Panc1 (cell line): ENCODE measurements at regions not wholly inside any gene's neighbourhood (a gene's known extent, or its start where the extent isn't known, plus 50 kb on each side); places are given as distances from the start of the nearest gene placed in this dataset.

Source experiments
- ATAC-seq: fragments of 200-7000 bp; cut with Tn5 transposase; 2 replicates; pipeline ENCODE4 v1.9.1; 2020; ENCODE audit warnings: mild to moderate bottlenecking, moderate library complexity
- BruUV-seq: library from RNA; stranded (reverse); fragments of 400-500 nt; replicated peaks from 2 replicates; lab custom pipeline; 2021; lab: Mats Ljungman, UMichigan
- CTCF ChIA-PET: fragments of 300-600 bp; sonication (Branson Sonifier 250); formaldehyde crosslinking; loops from one replicate; lab custom pipeline; 2022; ENCODE audit warnings: antibody characterized with exemption; lab: Charles Lee
- POLR2A ChIA-PET: fragments of 300-600 bp; sonication (Branson Sonifier 250); formaldehyde crosslinking; loops from one replicate; lab custom pipeline; 2022; ENCODE audit warnings: antibody characterized with exemption; lab: Charles Lee
- DNase-seq: peaks from one replicate; pipeline ENCODE4 v3.0.0-alpha.2; 2010; ENCODE audit warnings: low read depth, low spot score
- H3K27ac ChIP-seq: 2 replicates; pipeline ENCODE4 v1.5.1; 2011; ENCODE audit warnings: mild to moderate bottlenecking, low read length, inconsistent platforms
- H3K27me3 ChIP-seq: fragments of 200-500 bp; sonication (Bioruptor generic); 2 replicates; pipeline ENCODE4 v1.6.0; 2014; ENCODE audit warnings: low read length, inconsistent platforms; ENCODE audit not compliant: control insufficient read depth, insufficient read depth
- H3K36me3 ChIP-seq: fragments of 200-500 bp; sonication (Bioruptor generic); 2 replicates; pipeline ENCODE4 v1.5.1; 2014; ENCODE audit warnings: inconsistent platforms, mild to moderate bottlenecking, low read length, moderate library complexity; ENCODE audit not compliant: control insufficient read depth, insufficient read depth
- H3K4me1 ChIP-seq: 2 replicates; pipeline ENCODE4 v1.5.1; 2011; ENCODE audit warnings: inconsistent platforms, mild to moderate bottlenecking, low read length, moderate library complexity; ENCODE audit not compliant: control insufficient read depth, insufficient read depth
- H3K4me3 ChIP-seq, 2 experiments: 2 replicates each; pipeline ENCODE4 v1.5.1; 2011 to 2012; ENCODE audit warnings: low read depth in 2 of 2, low read length in 2 of 2, mild to moderate bottlenecking in 2 of 2, inconsistent platforms in 1 of 2, moderate library complexity in 1 of 2
- H3K9me3 ChIP-seq: fragments of 200-500 bp; sonication (Bioruptor generic); 2 replicates; pipeline ENCODE4 v1.5.1; 2014; ENCODE audit warnings: low read depth, mild to moderate bottlenecking, inconsistent platforms, low read length, moderate library complexity; ENCODE audit not compliant: control insufficient read depth, insufficient read depth
- POLR2AphosphoS5 ChIP-seq: IDR thresholded peaks from 2 replicates; pipeline ENCODE4 v1.6.1; 2012; ENCODE audit warnings: mild to moderate bottlenecking, low read depth, low read length, moderate library complexity
- SIN3A ChIP-seq: IDR thresholded peaks from 2 replicates; pipeline ENCODE4 v1.6.1; 2012; ENCODE audit warnings: low read depth, mild to moderate bottlenecking, low read length, moderate library complexity, borderline replicate concordance; ENCODE audit not compliant: insufficient read depth
- TCF7L2 ChIP-seq: IDR thresholded peaks from 2 replicates; pipeline ENCODE4 v1.6.1; 2011; ENCODE audit warnings: mild to moderate bottlenecking, low read depth, low read length, inconsistent platforms
- in situ Hi-C: cut with HindIII; loops from 2 replicates; pipeline ENCODE4 v1.10.0; 2016; ENCODE audit warnings: low sequenced_read_pairs, low pct_unique_long_range_greater_than_20kb
- intact Hi-C: fragments of 100-400 bp; cut with micrococcal nuclease; formaldehyde crosslinking; loops from one replicate; pipeline ENCODE4 v1.10.0; 2022; ENCODE audit not compliant: unreplicated experiment
- TF ChIP-seq, protein P1 (sequence below), 2 experiments: IDR thresholded peaks; 2 replicates each; pipeline ENCODE4 v1.6.1; 2011 to 2012; ENCODE audit warnings: low read depth in 2 of 2, control low read depth in 1 of 2, low read length in 1 of 2, mild to moderate bottlenecking in 1 of 2, moderate library complexity in 1 of 2; ENCODE audit not compliant: insufficient read depth in 1 of 2
- TF ChIP-seq, protein P2 (sequence below): fragments of 450-650 bp; IDR thresholded peaks from 2 replicates; pipeline ENCODE4 v1.5.1; 2017; ENCODE audit warnings: mild to moderate bottlenecking

DNA sequence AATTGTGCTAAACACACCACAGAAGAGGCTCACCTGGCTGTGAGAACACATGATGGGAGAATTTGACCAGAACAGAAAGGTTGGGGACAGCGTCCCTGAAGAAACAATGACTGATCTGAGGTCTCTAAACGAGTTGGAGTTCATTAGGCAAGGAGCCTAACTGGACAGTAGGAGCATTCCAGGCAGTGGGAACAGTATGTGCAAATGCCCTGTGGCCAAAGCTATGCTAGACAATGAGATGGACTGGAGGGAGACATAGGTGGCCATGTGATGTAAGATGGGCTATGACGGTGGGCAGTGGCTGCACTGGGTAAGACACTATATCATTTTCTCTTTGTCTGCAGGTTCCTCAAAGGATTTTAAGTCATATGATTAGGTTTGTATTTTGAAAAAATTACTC lies 95.1 kb upstream of the ARAP3 start:
- Histone ChIP-seq H3K9me3 (no peaks in the 10 kb centered on the region), H3K4me3 (no peak overlapping the region), H3K27me3 (no peaks in the 10 kb centered on the region; the same call in 1 of the 2 replicates), H3K36me3 (no peaks in the 10 kb centered on the region), H3K4me1 (no peaks in the 10 kb centered on the region), H3K27ac (no peak overlapping the region)
- intact Hi-C loops = no loop called here
- ATAC-seq = no peak
- TF ChIP-seq, protein P1, sequence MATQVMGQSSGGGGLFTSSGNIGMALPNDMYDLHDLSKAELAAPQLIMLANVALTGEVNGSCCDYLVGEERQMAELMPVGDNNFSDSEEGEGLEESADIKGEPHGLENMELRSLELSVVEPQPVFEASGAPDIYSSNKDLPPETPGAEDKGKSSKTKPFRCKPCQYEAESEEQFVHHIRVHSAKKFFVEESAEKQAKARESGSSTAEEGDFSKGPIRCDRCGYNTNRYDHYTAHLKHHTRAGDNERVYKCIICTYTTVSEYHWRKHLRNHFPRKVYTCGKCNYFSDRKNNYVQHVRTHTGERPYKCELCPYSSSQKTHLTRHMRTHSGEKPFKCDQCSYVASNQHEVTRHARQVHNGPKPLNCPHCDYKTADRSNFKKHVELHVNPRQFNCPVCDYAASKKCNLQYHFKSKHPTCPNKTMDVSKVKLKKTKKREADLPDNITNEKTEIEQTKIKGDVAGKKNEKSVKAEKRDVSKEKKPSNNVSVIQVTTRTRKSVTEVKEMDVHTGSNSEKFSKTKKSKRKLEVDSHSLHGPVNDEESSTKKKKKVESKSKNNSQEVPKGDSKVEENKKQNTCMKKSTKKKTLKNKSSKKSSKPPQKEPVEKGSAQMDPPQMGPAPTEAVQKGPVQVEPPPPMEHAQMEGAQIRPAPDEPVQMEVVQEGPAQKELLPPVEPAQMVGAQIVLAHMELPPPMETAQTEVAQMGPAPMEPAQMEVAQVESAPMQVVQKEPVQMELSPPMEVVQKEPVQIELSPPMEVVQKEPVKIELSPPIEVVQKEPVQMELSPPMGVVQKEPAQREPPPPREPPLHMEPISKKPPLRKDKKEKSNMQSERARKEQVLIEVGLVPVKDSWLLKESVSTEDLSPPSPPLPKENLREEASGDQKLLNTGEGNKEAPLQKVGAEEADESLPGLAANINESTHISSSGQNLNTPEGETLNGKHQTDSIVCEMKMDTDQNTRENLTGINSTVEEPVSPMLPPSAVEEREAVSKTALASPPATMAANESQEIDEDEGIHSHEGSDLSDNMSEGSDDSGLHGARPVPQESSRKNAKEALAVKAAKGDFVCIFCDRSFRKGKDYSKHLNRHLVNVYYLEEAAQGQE (IDR thresholded peaks at IDR 0.05; ENCODE audit: insufficient read depth in 1 of 2, low read depth in 2 of 2, low read length in 1 of 2) = no peak
- no peak for TF ChIP-seq POLR2AphosphoS5
- no peak for TF ChIP-seq TCF7L2
- TF ChIP-seq, protein P2, sequence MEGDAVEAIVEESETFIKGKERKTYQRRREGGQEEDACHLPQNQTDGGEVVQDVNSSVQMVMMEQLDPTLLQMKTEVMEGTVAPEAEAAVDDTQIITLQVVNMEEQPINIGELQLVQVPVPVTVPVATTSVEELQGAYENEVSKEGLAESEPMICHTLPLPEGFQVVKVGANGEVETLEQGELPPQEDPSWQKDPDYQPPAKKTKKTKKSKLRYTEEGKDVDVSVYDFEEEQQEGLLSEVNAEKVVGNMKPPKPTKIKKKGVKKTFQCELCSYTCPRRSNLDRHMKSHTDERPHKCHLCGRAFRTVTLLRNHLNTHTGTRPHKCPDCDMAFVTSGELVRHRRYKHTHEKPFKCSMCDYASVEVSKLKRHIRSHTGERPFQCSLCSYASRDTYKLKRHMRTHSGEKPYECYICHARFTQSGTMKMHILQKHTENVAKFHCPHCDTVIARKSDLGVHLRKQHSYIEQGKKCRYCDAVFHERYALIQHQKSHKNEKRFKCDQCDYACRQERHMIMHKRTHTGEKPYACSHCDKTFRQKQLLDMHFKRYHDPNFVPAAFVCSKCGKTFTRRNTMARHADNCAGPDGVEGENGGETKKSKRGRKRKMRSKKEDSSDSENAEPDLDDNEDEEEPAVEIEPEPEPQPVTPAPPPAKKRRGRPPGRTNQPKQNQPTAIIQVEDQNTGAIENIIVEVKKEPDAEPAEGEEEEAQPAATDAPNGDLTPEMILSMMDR = no peak
- no peak for TF ChIP-seq SIN3A
- in situ Hi-C loops = no loop called here
- ChIA-PET CTCF (no interaction called here), POLR2A (no interaction called here)
- DNase-seq = no peak
- BruUV-seq = no TSS peak

DNA sequence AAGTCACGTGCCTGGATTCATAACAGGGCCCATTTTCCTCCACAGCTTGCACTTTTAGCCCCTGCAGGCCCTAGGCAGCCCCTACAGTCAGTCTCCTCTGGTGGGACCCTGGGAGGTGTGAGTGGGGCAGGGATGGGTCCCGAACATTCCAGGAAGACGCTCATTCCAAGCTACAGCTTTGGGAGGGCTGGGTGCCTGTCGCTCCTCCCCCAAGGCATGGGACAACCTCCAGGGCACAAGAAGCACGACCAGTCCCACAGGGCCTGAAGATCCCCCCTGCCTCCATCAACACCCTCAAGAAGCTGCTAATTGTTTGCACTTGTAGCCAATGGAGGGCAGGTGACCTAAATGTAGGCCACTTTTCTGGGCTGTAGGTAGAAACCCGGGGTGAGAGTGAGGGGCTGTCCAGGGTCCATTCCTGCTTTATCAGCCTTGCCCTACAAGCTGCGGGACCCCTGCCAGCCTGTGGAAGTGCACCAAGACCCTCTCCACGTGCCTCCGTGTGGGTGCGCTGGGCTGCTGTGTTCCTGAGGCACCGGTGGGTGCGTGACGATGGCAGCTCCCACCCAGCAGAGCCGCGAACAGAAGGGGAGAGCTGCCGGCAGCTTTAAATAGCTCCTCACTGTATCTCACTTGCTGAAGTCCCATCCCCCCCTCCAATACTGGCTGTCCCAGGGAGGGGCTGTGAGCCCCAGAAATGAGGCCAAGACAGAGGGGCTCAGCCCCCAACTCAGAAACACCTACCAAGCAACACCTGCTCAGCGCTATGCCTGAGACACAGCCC lies 91.9 kb upstream of the ARAP3 start:
- DNase-seq (no peak), ATAC-seq (no peak)
- ChIA-PET CTCF (interaction anchor here (0.6 kb wide), 2 partner anchors 27 to 105 kb away, joined by 3 to 9 read pairs; no protein-coding TSS in a partner anchor), POLR2A (no interaction called here)
- TF ChIP-seq TCF7L2 = no peak
- TF ChIP-seq SIN3A = no peak
- TF ChIP-seq, protein P2 = no peak
- TF ChIP-seq, protein P1 (IDR thresholded peaks at IDR 0.05; ENCODE audit: insufficient read depth in 1 of 2, low read depth in 2 of 2, low read length in 1 of 2) = no peak
- no peak for TF ChIP-seq POLR2AphosphoS5
- peaks cover 2% of the 10 kb centered on the region; the same call in 1 of the 2 replicates for H3K27me3 ChIP-seq
- no TSS peak for BruUV-seq
- no peak overlapping the region for H3K27ac ChIP-seq
- H3K4me3 ChIP-seq = no peak overlapping the region
- H3K9me3 ChIP-seq = no peaks in the 10 kb centered on the region
- H3K4me1 ChIP-seq = no peaks in the 10 kb centered on the region
- intact Hi-C loops = no loop called here
- in situ Hi-C loops = no loop called here
- no peaks in the 10 kb centered on the region for H3K36me3 ChIP-seq
